ENCODE measurements at regions not wholly inside any gene's neighbourhood (a gene's known extent, or its start where the extent isn't known, plus 50 kb on each side); places are given as distances from the start of the nearest gene placed in this dataset.

DNA sequence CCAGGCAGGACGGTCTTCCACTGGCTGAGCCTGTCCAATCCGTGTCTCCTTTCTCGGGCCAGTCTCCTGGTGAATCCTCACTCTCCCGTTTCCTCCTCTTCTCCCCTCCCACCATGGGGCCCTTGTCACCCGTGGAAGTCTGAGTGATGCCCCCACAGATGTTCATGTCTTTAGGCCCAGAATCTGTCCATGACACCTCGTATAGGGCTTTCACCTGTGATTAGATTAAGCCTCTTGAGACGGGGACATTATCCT lies 193.5 kb downstream of the ZFP36L2 start:
- no peak for DNase-seq (ENCODE audit: low read depth)

DNA sequence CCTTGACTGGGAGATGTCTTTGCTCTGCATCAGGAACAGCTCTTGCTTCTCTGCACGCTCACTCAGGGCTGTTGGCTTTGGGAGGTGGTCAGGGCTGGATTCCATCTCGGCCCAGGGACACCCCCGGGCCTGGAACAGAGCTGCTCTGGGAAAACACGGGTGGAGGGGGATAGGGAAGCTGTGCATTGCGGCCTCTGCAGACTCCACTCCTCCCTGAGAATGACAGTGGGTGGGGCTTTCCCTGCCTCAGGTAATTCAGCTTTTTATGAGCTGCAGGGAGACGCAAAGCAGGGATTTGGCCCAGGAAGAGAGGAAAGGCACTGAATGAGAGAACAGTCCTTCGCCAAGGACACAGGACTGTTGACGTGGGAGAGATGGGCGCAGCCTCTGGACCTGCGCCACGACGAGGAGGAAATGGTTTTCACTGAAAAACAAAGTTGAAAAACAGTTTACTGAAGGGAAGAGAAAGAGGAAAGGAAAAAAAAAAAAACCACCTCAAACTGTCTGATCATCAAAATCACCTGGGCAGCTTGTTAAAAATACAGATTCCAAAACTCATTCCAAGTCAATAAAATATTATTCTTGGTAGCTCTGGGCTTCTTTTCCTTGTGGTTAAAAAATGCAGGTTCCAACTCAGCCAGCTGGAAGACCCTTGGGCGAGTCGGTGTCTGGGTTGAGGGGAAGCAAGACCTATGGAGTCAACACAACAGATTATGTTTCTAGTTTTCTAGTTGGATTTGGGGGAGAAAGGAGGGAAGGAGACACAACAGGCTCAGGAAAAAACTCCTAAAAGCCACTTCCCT lies 194.0 kb downstream of the ZFP36L2 start:
- no peak for DNase-seq (ENCODE audit: low read depth)

DNA sequence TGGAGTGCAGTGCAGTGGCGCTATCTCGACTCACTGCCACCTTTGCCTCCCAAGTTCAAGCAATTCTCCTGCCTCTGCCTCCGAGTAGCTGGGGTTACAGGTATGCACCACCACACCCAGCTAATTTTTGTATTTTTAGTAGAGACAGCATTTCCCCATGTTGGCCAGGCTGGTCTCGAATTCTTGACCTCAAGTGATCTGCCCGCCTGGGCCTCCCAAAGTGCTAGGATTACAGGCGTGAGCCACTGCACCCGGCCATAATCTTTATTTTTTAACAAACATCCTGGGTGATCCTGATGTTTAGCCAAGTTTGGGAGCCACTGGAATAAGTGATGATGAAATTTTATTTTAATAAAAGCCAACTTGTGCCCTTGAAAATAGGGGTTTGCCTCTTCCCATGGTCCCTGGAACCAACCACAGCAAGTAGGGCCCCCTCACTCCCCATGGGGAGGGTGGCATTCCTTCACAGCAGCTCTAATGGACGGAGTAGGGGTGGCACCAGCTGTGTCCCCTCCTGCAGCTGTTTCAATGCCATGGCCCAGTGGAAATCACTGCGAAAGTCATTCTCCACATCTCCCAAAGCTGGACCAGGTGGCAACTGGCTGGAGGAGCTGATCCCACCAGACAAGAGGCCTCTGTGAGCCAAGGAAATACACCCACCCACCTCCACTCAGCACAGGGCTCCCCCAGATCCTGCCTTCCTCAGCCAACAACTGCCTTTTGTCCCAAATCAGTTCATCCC lies 194.8 kb downstream of the ZFP36L2 start:
- DNase-seq (ENCODE audit: low read depth), result no peak

DNA sequence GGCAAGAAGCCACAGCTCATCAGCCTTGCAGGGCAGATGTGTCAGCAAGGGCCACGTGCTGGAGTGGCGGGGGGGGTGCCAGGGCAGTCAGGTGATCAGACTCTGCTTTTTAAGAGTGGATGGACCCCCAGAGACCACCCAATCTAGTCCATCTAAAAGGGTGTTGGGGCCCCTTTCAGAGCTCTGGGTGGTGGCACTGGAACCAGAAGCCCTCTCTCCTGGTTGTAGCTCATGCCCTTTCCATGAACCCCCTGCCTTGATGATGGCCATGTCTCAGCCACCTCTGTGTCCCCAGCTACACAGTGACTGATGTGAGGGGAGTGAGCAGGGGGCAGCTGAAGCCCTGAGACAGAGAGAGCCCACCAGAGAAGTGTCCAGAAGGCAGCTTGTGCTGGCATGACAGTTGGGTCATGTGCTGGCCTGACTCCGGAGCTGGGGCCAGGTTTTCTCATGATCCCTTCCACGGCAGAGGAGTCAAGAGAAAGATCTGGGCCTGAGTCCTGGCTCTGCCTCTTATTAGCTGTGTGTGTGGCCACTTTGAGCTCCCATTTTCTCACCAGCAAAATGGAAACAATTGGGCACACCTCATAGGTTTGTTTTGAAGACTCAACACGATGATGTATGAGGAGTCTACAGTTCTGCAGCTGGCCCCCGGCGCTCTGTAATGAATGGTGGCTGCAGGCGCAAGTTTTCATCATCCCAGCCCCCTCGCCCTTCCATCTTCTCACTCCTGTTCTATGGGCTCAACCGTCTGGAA lies 195.7 kb downstream of the ZFP36L2 start:
- no peak for DNase-seq (ENCODE audit: low read depth)

DNA sequence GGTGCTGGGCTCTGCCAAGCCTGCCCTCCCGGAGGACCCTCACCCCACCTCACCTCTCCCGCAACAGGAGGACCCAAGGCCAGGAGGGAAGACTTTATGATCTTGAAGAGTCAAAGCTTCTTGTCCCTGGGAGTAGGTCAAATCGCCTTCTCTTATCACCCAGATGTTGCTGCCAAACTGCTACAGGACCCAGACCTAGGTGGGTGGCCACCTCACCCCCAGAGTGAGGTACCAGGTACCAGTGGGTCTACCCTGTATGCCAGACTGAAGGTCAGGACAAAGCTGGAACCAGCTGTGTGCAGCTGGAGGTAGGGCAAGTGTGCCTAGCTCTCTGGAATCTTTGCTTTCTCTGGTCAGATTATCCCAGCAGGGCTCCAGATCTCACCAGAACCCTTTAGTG lies 197.2 kb downstream of the ZFP36L2 start:
- DNase-seq (ENCODE audit: low read depth), result no peak

DNA sequence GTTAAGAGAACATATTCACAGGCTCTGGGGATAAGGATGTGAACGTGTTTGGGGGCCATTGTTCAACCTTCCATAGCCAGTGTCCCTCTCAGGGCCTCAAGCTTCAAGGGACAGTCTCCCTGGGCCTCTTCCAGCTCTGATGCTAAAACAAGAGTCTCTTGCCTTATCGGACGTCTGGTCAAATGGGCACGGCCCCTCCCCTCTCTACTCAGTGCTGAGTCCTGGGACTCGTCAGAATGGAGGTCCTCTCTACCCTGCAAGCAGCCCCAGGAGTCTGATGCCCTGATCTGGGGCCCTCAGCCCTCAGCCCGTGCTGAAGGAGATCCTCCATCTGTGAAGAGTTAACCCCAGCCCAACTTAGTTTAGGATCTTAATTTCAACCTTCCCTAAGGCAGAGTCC lies 198.2 kb downstream of the ZFP36L2 start:
- no peak for DNase-seq (ENCODE audit: low read depth)

DNA sequence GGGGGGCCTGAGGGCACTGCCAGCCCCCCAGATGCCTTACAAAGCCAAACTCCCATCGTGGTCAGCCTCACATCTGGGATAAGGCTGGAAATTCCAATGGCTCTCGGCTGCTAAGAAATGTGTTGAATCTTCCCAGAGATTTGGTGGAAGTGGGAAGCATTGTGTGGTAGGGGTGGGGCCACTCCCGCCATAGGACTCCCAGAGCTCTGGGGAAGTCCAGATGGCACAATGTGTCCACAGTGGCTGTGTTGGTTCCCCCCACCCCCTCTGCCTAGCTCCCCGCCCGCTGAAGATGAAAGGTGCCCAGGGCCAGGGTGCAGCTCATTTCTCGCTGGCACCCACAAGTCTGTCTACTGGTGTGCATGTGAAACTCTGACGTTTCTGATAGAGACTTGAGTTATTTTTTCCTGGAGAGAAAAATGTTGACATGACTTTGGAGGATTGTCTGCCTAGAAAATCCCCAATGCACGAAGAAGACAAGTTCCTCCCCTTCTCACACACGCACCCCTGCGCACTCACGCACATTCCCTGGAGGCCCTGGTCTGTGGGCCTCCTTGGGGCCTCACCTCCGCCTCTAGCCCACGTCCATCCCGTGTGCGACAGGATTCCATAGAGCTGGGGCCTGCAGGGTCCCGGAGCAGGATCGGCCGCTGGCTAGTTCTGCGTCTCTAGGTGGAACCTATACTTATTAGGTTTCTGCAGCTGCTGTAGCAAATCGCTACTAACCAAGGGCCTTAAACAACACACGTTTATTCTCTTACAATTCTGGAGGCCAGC lies 199.1 kb downstream of the ZFP36L2 start:
- DNase-seq (ENCODE audit: low read depth), result no peak

DNA sequence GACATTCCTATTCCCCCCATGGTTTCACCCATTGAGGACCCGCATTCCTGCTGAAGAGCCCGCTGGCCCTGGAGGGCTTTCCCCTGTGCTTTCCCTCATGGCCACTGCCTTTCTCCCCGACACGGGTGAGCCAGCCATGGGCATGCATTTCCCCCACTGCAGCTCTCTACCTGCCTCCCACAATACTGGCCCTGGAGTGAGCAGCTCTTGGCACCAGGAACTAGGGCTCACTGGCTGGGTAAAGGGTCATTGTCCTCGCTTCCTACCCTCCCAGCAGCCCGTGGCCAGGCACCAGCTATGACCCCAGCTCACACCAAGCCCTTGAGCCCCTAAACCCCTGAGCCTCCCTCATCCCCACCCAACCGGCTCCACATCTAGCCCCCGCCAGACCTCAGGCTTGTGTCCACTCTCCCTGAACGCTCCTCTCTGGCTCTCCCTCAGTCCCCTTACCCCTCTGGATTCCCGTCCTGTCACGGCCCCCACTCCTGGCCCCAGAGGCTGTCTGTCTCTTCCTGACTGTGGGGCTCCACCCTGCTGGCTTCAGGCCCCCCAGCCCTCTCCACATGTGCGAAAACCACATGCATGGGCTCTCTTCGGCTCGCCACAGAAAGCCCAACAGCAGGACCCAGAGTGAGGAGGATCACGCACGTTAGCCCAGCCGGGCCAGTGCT lies 199.8 kb downstream of the ZFP36L2 start:
- no peak for DNase-seq (ENCODE audit: low read depth)

DNA sequence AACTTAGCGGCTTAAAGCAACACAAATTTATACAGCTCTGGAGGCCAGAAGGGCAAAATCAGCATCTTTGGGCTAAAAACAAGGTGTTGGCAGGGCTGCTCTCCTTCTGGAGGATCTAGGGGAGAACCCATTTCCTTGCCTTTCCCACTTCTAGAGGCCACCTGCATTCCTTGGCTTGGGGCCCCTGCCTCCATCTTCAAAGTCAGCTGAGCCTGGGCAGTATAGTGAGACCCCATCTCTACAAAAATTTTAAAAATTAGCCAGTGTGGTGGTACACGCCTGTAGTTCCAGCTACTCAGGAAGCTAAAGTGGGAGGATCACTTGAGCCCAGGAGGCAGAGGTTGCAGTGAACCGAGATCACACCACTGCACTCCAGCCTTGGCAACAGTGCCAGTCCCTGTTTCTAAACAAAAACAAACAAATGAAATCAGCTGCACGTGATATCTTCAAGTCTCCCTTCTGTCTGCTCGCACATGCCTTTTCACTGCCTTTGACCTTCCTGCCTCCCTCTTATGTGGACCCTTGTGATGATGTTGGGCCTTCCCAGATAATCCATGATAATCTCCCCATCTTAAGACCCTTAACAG lies 200.6 kb downstream of the ZFP36L2 start:
- no peak for DNase-seq (ENCODE audit: low read depth)

DNA sequence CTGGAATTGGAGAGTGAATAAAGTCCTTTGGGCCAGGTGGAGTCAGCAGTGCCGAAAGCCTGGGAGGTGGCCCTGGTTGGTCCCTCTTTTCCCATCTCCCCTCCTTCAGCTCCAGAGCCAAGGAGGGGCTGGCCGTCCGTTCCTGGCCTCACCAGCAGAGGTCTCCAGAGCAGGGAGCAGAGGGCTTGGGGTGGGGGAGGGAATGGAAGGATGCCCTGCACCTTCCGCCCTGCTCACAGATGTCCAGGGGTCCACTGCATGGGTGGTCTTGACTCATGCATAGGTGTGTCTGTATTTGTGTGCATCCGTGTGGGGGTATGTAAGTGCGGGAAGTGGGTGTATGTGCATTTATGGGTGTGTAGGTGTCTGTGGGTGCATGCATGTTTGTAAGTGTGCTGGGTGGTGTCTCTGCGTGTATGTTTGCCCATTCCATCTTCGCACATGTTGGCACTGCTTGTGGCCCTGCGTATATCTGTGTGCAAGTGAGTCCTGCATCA lies 201.8 kb downstream of the ZFP36L2 start:
- DNase-seq (ENCODE audit: low read depth), result no peak

DNA sequence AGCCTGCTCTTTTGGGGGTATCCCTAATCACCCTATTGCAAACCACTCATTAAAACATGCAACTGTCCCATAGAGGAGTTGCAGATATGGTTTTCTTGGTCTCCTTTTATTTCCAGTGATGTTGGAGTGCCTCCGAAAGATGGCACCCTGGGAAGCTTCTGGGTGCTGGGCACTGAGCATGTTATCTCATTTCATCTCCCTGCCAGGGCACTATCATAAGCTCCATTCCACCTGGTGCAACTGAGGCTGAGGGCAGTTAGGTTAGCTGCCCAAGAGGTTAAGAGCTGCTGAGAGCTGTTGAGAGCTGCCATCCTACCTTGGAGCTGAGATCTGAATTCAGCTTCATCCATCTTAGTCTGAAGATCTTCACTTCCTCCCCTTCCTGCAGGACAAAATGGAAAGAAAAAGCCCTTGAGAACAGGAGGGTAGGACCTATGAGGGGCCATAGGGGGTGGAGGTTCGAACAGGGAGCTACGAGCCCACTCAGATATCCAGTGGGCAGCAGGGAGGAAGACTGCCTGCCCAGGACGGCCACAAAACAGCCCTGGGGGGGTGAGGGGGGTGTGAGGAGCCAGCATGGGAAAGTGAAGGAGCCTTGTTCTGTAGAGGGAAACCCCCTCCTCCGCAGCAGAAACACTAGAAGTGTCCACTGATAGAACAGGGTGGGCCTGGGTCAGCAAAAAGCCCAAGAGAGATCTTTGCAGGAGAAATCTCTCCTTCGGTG lies 202.5 kb downstream of the ZFP36L2 start:
- no peak for DNase-seq (ENCODE audit: low read depth)

DNA sequence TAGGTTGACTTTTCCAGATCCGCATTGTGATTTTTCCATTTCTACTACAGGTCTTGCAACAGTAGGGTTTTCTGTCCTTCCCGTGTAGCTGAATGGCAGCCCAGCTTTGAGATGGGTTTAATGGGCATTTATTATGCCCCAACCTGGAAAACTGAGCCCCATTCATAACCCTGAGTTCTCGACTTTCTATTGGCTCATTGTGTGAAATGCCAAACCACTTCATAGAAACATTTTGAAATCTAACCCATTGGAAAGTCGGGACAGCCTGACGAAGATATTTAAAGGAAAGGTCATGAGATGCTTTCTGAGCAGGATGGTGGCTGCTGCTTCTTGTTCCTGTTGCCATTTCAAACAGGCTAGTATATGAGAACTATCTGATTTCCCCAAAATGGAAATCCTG lies 203.5 kb downstream of the ZFP36L2 start:
- DNase-seq (ENCODE audit: low read depth), result no peak

DNA sequence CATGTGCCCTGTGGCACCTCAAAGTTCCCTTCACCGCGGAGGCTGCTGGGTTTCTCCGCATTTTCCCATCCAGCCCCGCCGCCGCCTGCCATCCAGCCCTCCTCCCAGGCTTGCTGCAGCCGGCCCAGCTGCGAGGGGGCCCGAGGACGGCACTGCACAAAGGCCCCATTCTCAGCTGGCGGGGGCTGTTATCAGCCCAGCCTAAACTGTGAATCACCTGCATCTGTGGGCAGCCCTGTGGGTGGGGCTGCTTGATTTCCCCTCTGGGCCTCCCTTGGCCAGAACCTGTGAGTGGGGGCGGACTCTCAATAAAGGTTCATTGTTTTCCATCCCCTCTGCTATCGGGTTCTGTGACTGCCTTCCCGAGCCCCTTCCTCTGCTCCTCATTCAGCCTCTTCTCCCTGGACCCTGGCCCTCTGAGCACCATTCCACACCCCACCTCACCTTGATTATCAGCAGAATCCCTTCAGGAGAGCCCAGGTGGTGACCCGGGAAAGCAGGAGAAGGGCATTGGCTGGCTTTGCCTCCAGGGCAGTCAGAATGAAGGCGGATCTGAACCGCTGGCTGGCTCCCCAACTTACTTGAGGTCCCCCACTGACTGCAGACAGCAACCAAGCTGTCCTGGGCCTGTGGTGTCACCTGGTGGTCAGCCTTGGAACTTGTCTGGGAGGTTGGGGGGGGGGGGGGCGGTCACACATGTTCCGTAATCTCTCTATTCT lies 204.5 kb downstream of the ZFP36L2 start:
- DNase-seq (ENCODE audit: low read depth), result no peak

DNA sequence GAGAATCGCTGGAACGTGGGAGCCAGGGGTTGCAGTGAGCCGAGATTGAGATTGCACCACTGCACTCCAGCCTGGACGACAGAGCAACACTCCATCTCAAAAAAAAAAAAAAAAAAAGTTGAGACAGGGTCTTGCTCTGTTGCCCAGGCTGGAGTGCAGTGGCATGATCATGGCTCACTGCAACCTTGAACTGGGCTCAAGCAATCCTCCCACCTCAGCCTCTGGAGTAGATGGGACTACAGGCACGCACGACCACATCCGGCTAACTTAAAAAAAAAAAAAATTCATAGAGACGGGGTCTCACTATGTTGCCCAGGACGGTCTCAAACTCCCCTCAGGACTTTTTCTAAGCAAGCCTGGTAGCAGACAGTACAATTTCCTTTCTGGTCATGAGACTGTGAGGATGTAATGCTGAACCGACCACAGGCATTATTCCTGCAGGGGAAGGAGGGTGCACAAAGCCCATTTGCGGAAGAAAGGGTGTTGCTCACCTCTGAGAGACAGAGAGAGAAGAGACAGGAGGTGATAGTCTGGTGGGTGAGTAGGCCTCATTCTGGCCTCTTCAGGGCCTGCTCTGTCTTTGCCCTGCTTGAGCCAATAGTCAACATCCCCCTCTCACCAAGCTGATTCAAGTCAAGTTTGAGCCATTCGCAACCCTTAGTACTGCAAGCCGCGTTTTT lies 205.3 kb downstream of the ZFP36L2 start:
- DNase-seq (ENCODE audit: low read depth), result no peak

DNA sequence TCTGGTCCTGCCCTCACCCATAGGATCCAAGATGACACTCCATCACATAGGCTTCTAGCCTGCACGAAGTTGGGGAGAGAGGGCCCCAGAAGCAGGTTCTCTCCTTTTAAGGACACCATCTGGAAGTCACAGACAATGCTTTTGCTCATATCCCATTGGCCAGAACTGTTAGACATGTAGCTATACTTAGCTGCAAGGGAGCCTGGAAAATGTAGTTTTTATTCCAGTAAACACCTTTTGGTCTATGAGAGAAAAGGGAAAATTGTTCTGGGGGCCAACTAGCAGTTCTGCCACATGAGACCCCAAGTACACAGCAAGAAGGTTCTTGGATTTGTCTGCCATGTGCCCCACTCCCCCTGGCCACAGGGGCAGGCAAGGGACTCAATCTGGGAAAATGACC lies 206.1 kb downstream of the ZFP36L2 start:
- DNase-seq (ENCODE audit: low read depth), result no peak

DNA sequence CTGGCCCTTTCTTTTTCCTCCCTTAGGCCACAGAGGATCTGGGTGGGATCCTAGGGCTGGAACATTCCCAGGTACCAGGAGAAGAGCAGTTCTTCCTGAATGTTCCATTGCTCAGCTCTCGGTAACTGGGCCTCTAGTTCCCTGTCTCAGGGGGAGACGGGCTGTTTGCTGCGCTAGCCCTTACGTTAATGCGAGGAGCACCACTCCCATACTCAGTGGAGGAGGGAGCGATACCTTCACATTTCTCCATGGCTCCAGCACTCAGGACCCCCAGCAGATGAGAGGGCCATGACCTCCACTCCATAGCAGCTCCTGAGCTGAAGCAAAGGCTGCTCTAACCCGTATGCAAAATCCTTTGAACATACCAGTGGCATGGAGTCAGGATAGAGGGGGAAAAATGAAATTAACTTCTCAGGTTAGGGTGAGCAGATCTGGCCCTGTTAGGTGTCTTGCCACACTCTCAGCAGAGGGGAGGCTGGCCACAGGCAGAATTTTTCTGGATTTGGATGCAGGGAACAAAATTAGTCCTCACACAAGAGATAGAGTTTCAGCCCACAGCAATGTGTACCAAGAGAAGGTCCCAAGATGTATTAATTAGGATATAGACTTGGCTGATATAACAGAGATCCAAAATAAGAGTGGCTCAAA lies 206.7 kb downstream of the ZFP36L2 start:
- DNase-seq (ENCODE audit: low read depth), result no peak

DNA sequence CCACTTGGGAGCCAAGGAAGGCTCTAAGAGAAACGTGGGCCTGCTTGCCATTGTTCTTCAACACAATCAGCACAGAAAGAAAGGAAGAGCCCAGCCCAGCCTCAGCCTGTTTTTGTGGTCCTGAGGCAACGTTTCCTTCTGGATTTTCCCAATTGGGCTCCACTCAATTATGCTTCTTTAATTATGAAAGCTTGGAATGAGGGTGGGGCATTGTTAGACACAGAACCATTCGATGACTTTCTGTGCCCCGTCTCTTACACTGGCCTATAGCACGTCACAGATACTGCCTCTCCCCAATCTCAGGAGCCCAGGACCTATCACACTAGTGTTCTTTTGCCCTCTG lies 207.4 kb downstream of the ZFP36L2 start:
- no peak for DNase-seq (ENCODE audit: low read depth)

DNA sequence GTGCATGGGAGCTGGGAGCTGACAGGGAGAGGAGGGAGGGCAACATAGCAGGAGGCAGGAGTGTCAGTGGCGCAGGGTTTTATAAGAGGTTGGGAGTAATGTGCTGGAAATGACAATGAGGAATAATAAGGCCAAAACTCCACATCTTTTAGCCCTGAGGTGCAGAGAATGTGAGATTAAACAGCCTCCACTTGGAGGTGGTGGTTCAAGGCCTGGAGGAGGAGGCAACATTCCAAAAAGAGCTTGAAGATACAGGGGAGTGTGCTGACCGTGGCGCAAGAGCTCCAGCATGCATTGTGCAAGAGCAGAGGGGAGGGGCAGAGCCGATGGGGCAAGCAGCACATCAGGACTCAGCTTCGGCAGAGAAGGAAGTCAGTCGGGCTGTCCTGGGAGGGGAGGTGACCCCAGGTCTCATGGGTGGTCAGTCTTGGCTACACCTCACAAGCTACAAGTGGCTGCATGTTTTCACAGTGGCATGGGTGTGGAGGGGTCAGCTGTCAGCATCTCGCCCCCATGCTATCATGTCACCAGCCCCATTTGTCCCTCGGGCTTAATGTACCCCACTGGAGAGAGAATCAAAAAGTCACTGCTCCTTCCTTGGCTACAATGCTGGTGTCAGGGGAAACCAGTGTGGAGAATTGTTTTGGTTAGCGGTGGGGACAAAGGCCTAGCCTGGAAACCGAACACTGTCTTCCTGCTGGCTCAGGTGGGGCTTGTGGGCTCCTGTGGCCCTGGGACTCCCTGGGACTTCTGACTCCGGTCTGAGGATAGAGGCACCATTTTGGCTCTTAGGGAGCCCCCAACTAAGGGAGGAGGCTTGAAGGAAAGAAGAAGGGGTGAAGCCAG lies 208.0 kb downstream of the ZFP36L2 start:
- DNase-seq (ENCODE audit: low read depth), result no peak

Measured in CMK (cell line).